ENCODE measurements at regions not wholly inside any gene's neighbourhood (a gene's known extent, or its start where the extent isn't known, plus 50 kb on each side); places are given as distances from the start of the nearest gene placed in this dataset.

DNA sequence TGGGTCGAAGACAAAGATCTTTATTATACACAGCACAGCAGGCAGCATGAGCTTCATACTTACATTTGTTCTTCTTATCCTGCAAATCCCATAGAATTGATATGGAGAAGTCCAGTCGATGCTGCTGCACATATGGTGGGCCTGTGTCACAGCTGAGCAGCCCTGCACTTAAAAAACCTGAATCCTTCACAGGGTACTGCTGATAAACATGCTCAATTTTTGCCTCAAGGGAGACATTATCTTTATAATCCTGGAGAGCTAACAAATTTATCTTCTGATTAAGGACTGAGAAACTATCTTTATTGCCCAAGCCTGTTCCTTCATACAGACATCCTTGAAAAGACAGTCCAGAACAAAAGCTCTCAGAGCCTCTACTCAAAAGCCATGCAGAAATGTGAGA lies 434.4 kb upstream of the FAM47C start:
- no peak for DNase-seq (ENCODE audit: low read depth)
- TF ChIP-seq, protein P1, sequence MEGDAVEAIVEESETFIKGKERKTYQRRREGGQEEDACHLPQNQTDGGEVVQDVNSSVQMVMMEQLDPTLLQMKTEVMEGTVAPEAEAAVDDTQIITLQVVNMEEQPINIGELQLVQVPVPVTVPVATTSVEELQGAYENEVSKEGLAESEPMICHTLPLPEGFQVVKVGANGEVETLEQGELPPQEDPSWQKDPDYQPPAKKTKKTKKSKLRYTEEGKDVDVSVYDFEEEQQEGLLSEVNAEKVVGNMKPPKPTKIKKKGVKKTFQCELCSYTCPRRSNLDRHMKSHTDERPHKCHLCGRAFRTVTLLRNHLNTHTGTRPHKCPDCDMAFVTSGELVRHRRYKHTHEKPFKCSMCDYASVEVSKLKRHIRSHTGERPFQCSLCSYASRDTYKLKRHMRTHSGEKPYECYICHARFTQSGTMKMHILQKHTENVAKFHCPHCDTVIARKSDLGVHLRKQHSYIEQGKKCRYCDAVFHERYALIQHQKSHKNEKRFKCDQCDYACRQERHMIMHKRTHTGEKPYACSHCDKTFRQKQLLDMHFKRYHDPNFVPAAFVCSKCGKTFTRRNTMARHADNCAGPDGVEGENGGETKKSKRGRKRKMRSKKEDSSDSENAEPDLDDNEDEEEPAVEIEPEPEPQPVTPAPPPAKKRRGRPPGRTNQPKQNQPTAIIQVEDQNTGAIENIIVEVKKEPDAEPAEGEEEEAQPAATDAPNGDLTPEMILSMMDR (IDR thresholded peaks at IDR 0.05; ENCODE audit: low read depth, low read length, missing control alignments) = no peak
- H3K4me3 ChIP-seq (ENCODE audit: low read depth, low read length) = no peak overlapping the region

- TF ChIP-seq, protein P1 (IDR thresholded peaks at IDR 0.05; ENCODE audit: low read depth, low read length, missing control alignments) = no peak
- H3K4me3 ChIP-seq (ENCODE audit: low read depth, low read length) = no peak overlapping the region
- no peak for DNase-seq (ENCODE audit: low read depth)
Observed at GRCh38 chrX:36575670-36576069, 432.5 kb upstream of the FAM47C start.

DNA sequence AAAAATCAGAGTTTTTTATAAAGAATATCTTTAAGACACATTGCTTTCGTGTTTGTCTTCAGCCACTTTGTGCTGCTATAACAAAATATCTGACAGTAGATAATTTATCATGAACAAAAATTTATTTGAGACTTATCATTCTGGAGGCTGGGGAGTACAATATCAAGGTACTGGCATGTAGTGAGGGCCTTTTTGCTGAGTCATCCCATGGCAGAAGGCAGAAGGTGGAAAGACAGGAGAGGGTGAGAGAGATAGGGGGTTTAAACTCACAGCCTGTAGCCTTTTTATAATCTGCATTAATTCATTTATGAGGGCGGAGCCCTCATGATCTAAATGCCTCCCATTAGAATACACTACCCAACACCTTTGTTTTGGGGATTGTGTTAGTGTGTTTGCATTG lies 431.2 kb upstream of the FAM47C start:
- no peak overlapping the region for H3K4me3 ChIP-seq (ENCODE audit: low read depth, low read length)
- TF ChIP-seq, protein P1 (IDR thresholded peaks at IDR 0.05; ENCODE audit: low read depth, low read length, missing control alignments) = no peak
- no peak for DNase-seq (ENCODE audit: low read depth)

- TF ChIP-seq, protein P1 (IDR thresholded peaks at IDR 0.05; ENCODE audit: low read depth, low read length, missing control alignments) = no peak
- H3K4me3 ChIP-seq (ENCODE audit: low read depth, low read length) = no peak overlapping the region
- no peak for DNase-seq (ENCODE audit: low read depth)
Observed at GRCh38 chrX:36581030-36581429, 427.1 kb upstream of the FAM47C start.

GRCh38 chrX:36583674-36584073 lies 424.5 kb upstream of the FAM47C start:
- no peak overlapping the region for H3K4me3 ChIP-seq (ENCODE audit: low read depth, low read length)
- TF ChIP-seq, protein P1 (IDR thresholded peaks at IDR 0.05; ENCODE audit: low read depth, low read length, missing control alignments) = no peak
- no peak for DNase-seq (ENCODE audit: low read depth)

- no peak for DNase-seq (ENCODE audit: low read depth)
- no peak overlapping the region for H3K4me3 ChIP-seq (ENCODE audit: low read depth, low read length)
- TF ChIP-seq, protein P1 (IDR thresholded peaks at IDR 0.05; ENCODE audit: low read depth, low read length, missing control alignments) = no peak
Observed at GRCh38 chrX:36609616-36610585, 398.3 kb upstream of the FAM47C start.

DNA sequence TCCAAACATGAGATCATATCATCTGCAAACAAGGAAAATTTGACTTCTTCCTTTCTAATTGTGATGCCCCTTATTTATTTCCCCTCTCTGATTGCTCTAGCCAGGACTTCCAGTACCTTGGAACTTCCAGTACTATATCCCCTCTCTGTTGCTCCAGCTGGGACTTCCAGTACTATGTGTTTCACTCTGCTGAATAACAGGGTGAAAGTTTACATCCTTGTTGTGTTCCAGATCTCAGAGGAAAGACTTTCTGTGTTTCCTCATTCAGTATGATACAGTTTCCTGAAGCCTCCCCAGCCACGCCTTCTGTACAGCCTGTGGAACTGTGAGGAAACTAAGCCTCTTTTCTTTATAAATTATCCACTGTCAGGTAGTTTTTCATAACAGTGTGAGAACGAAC lies 381.3 kb upstream of the FAM47C start:
- TF ChIP-seq, protein P1 (IDR thresholded peaks at IDR 0.05; ENCODE audit: low read depth, low read length, missing control alignments) = no peak
- no peak for DNase-seq (ENCODE audit: low read depth)
- H3K4me3 ChIP-seq (ENCODE audit: low read depth, low read length) = no peak overlapping the region
